Thyroid gland (tissue), 4 donors: ENCODE measurements at regions not wholly inside any gene's neighbourhood (a gene's known extent, or its start where the extent isn't known, plus 50 kb on each side); places are given as distances from the start of the nearest gene placed in this dataset.

Experiments
- POLR2A ChIP-seq, 2 donors: fragments of 450-650 bp; IDR thresholded peaks; one replicate each; pipeline ENCODE4 v1.6.1; 2017; ENCODE audit warnings: antibody characterized with exemption in 2 of 2, mild to moderate bottlenecking in 2 of 2, moderate library complexity in 1 of 2
- TF ChIP-seq, protein P1 (sequence below), 6 experiments: fragments of 200-600 bp in 3 of 6; fragments of 450-650 bp in 3 of 6; sonication (generic) in 3 of 6; IDR thresholded peaks; one replicate each; pipeline ENCODE4 v1.5.1; 2016 to 2019; ENCODE audit warnings: antibody characterized with exemption in 6 of 6, mild to moderate bottlenecking in 2 of 6, inconsistent platforms in 1 of 6, moderate library complexity in 1 of 6

DNA sequence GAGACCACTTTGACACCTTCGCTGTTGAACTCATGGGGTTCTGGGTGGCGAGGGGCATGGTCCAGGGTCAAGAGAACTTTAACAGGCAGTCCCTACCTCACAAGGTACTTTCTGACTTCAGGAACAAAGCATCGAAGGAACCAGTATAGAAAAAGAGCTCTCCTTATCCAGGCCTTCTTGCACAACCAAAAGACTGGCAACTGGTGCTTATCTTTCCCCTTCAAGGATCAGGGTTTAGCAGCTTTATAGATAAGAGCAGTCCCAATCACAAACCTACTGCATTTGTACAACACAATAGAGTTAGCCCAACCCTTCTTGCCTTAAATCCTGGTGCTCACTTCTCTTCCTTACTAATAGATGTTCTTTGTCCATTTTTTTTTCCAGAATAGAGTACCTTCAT is 116.3 kb downstream of the SNX5 start:
- TF ChIP-seq, protein P1, sequence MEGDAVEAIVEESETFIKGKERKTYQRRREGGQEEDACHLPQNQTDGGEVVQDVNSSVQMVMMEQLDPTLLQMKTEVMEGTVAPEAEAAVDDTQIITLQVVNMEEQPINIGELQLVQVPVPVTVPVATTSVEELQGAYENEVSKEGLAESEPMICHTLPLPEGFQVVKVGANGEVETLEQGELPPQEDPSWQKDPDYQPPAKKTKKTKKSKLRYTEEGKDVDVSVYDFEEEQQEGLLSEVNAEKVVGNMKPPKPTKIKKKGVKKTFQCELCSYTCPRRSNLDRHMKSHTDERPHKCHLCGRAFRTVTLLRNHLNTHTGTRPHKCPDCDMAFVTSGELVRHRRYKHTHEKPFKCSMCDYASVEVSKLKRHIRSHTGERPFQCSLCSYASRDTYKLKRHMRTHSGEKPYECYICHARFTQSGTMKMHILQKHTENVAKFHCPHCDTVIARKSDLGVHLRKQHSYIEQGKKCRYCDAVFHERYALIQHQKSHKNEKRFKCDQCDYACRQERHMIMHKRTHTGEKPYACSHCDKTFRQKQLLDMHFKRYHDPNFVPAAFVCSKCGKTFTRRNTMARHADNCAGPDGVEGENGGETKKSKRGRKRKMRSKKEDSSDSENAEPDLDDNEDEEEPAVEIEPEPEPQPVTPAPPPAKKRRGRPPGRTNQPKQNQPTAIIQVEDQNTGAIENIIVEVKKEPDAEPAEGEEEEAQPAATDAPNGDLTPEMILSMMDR (IDR thresholded peaks at IDR 0.05) = no peak
- TF ChIP-seq POLR2A (IDR thresholded peaks at IDR 0.05) = no peak
